Astrocyte (in vitro differentiated cells and primary cell): ENCODE measurements at regions not wholly inside any gene's neighbourhood (a gene's known extent, or its start where the extent isn't known, plus 50 kb on each side); places are given as distances from the start of the nearest gene placed in this dataset.
"Not testable (repeated sequence)": the region's sequence is repeated elsewhere in the genome, so short reads cannot be mapped to it uniquely, and the experiment has no call there.

Source experiments
- CTCF ChIP-seq: IDR thresholded peaks from 2 replicates; pipeline ENCODE4 v1.5.1; 2011; ENCODE audit warnings: low read depth, mild to moderate bottlenecking, inconsistent platforms, low read length, moderate library complexity; ENCODE audit not compliant: insufficient read depth
- EZH2 ChIP-seq: IDR thresholded peaks from 2 replicates; pipeline ENCODE4 v1.6.1; 2012; ENCODE audit warnings: mild to moderate bottlenecking, low read length, inconsistent platforms; ENCODE audit not compliant: insufficient read depth

GRCh38 chr3:165917938-165918656 is 80.9 kb upstream of the BCHE start:
- TF ChIP-seq CTCF, EZH2: not testable (repeated sequence)
